ENCODE measurements at regions not wholly inside any gene's neighbourhood (a gene's known extent, or its start where the extent isn't known, plus 50 kb on each side); places are given as distances from the start of the nearest gene placed in this dataset.

DNA sequence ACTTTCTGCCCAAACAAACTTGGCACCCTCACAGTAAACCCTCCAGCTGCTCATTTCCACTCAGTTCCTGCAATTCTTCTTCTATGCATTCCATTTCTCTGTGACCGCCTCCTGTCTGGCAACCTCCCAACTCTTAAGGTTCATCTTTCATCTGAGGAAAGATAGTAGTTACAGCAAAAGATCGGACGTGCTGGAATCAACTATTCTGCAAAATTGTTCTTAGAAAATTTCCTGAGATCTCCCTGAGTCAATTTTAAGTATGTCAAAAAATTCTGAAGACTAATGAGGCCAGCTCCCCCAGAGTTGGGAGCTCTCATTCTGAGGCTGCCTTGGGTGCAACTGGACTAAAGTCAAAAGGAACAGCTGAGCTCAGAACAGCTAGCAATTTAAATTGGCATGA, 1026.0 kb downstream of the ADGRL3 start:
- no peak for DNase-seq
- WGBS, 5 donors: 56 to 72% (median 62%) methylated on average over 3 of the region's 3 CpGs
- no peaks in the 10 kb centered on the region for H3K27me3 ChIP-seq (replicated peaks in 1 of 7)
- intact Hi-C loops (cut with DNase I; ENCODE audit: low total_unique reads): no loop called here
- H3K4me1 ChIP-seq: no peaks in the 10 kb centered on the region
- peaks cover 0 to 5% (median under 1%) of the 10 kb centered on the region in 8 donors for H3K9me3 ChIP-seq
- no peak overlapping the region for H3K4me3 ChIP-seq
- TF ChIP-seq POLR2A (IDR thresholded peaks at IDR 0.05) (no peak), POLR2AphosphoS5 (IDR thresholded peaks at IDR 0.05) (no peak)
- TF ChIP-seq, protein P1, sequence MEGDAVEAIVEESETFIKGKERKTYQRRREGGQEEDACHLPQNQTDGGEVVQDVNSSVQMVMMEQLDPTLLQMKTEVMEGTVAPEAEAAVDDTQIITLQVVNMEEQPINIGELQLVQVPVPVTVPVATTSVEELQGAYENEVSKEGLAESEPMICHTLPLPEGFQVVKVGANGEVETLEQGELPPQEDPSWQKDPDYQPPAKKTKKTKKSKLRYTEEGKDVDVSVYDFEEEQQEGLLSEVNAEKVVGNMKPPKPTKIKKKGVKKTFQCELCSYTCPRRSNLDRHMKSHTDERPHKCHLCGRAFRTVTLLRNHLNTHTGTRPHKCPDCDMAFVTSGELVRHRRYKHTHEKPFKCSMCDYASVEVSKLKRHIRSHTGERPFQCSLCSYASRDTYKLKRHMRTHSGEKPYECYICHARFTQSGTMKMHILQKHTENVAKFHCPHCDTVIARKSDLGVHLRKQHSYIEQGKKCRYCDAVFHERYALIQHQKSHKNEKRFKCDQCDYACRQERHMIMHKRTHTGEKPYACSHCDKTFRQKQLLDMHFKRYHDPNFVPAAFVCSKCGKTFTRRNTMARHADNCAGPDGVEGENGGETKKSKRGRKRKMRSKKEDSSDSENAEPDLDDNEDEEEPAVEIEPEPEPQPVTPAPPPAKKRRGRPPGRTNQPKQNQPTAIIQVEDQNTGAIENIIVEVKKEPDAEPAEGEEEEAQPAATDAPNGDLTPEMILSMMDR (IDR thresholded peaks at IDR 0.05 in 8 of 11, conservative IDR thresholded peaks at IDR 0.05 in 3 of 11): no peak
- no peaks in the 10 kb centered on the region for H3K36me3 ChIP-seq
- no peak overlapping the region for H3K27ac ChIP-seq

DNA sequence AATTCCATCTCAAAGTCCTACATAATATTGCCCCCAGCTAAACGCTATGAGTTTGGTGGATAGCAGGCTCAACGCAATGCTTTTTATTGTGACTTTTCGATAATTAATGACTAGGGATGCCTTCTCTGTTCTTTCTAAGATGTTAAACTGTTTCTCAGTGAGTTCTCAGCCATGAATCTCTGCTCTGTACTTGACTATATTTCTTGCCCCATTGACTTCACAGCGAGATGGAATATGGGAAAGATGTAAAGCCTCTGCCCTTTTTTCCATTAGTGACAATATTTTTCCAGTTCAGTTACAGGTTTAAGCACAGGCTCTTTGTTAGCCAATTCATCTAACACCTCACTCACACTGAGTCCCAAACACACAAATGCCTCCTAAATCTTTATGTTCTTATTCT, 1022.0 kb downstream of the ADGRL3 start:
- Histone ChIP-seq H3K27ac (no peak overlapping the region), H3K36me3 (no peaks in the 10 kb centered on the region), H3K4me3 (no peak overlapping the region), H3K9me3 (peaks cover 0 to 7% (median 0%) of the 10 kb centered on the region in 8 donors), H3K27me3 (replicated peaks in 1 of 7) (no peaks in the 10 kb centered on the region), H3K4me1 (no peaks in the 10 kb centered on the region)
- no peak for DNase-seq
- intact Hi-C loops (cut with DNase I; ENCODE audit: low total_unique reads): no loop called here
- 82 to 89% (median 83%) methylated on average over 4 of the region's 4 CpGs for WGBS, 5 donors
- TF ChIP-seq POLR2AphosphoS5 (IDR thresholded peaks at IDR 0.05): no peak
- TF ChIP-seq, protein P1 (IDR thresholded peaks at IDR 0.05 in 8 of 11, conservative IDR thresholded peaks at IDR 0.05 in 3 of 11): no peak
- TF ChIP-seq POLR2A (IDR thresholded peaks at IDR 0.05): no peak

- Histone ChIP-seq H3K36me3 (no peaks in the 10 kb centered on the region), H3K27me3 (replicated peaks in 1 of 7) (no peaks in the 10 kb centered on the region), H3K9me3 (peaks cover 0 to 3% (median 0%) of the 10 kb centered on the region in 8 donors), H3K27ac (no peak overlapping the region), H3K4me1 (no peaks in the 10 kb centered on the region), H3K4me3 (no peak overlapping the region)
- DNase-seq: no peak
- no peak for TF ChIP-seq POLR2AphosphoS5 (IDR thresholded peaks at IDR 0.05)
- TF ChIP-seq, protein P1 (IDR thresholded peaks at IDR 0.05 in 8 of 11, conservative IDR thresholded peaks at IDR 0.05 in 3 of 11): no peak
- TF ChIP-seq POLR2A (IDR thresholded peaks at IDR 0.05): no peak
- intact Hi-C loops (cut with DNase I; ENCODE audit: low total_unique reads): no loop called here
Observed at GRCh38 chr4:62210486-62210885, 1010.4 kb downstream of the ADGRL3 start.

- Histone ChIP-seq H3K27ac (no peak overlapping the region), H3K9me3 (peaks cover 0 to 4% (median 0%) of the 10 kb centered on the region in 8 donors), H3K36me3 (no peaks in the 10 kb centered on the region), H3K4me3 (no peak overlapping the region), H3K27me3 (replicated peaks in 1 of 7) (no peaks in the 10 kb centered on the region), H3K4me1 (no peaks in the 10 kb centered on the region)
- no peak for DNase-seq
- WGBS, 5 donors: 60 to 75% (median 68%) methylated on average over 4 of the region's 4 CpGs
- intact Hi-C loops (cut with DNase I; ENCODE audit: low total_unique reads): no loop called here
- TF ChIP-seq POLR2A (IDR thresholded peaks at IDR 0.05) (no peak), POLR2AphosphoS5 (IDR thresholded peaks at IDR 0.05) (no peak)
- TF ChIP-seq, protein P1 (IDR thresholded peaks at IDR 0.05 in 8 of 11, conservative IDR thresholded peaks at IDR 0.05 in 3 of 11): no peak
Observed at GRCh38 chr4:62209757-62210485, 1009.8 kb downstream of the ADGRL3 start.
